Hepatocyte (in vitro differentiated cells): ENCODE measurements at regions not wholly inside any gene's neighbourhood (a gene's known extent, or its start where the extent isn't known, plus 50 kb on each side); places are given as distances from the start of the nearest gene placed in this dataset.

Experiments
- DNase-seq: peaks from one replicate; pipeline ENCODE4 v3.0.0-alpha.2; 2016; ENCODE audit warnings: low spot score
- H2AFZ ChIP-seq: fragments of 200-600 bp; sonication (generic); 2 replicates; pipeline ENCODE4 v1.6.0; 2016; ENCODE audit warnings: antibody characterized with exemption, mild to moderate bottlenecking
- H3K27ac ChIP-seq: fragments of 200-600 bp; sonication (generic); 2 replicates; pipeline ENCODE4 v1.5.1; 2016; ENCODE audit warnings: mild to moderate bottlenecking
- H3K27me3 ChIP-seq: fragments of 200-600 bp; sonication (generic); 2 replicates; pipeline ENCODE4 v1.6.1; 2016
- H3K36me3 ChIP-seq: fragments of 200-600 bp; sonication (generic); replicated peaks from 2 replicates; pipeline ENCODE4 v1.5.1; 2016; ENCODE audit warnings: low read depth; ENCODE audit not compliant: insufficient read depth
- H3K4me1 ChIP-seq: fragments of 200-600 bp; sonication (generic); 2 replicates; pipeline ENCODE4 v1.5.1; 2016; ENCODE audit warnings: mild to moderate bottlenecking, moderate library complexity; ENCODE audit not compliant: insufficient read depth
- H3K4me2 ChIP-seq: fragments of 200-600 bp; sonication (generic); 2 replicates; pipeline ENCODE4 v1.6.0; 2016
- H3K4me3 ChIP-seq: fragments of 200-600 bp; sonication (generic); 2 replicates; pipeline ENCODE4 v1.5.1; 2016; ENCODE audit warnings: mild to moderate bottlenecking
- H3K79me2 ChIP-seq: fragments of 200-600 bp; sonication (generic); 2 replicates; pipeline ENCODE4 v1.6.0; 2017; ENCODE audit warnings: mild to moderate bottlenecking
- H3K9me2 ChIP-seq: fragments of 200-600 bp; sonication (generic); replicated peaks from 2 replicates; pipeline ENCODE4 v1.6.0; 2017; ENCODE audit warnings: mild to moderate bottlenecking; ENCODE audit not compliant: insufficient read depth
- H3K9me3 ChIP-seq: fragments of 200-600 bp; sonication (generic); 2 replicates; pipeline ENCODE4 v1.5.1; 2016; ENCODE audit warnings: low read depth, mild to moderate bottlenecking
- H4K20me1 ChIP-seq: fragments of 200-600 bp; sonication (generic); 2 replicates; pipeline ENCODE4 v1.6.0; 2016; ENCODE audit warnings: mild to moderate bottlenecking; ENCODE audit not compliant: insufficient read depth, poor library complexity, severe bottlenecking
- EZH2 ChIP-seq: fragments of 200-600 bp; sonication (generic); IDR thresholded peaks from 2 replicates; pipeline ENCODE4 v1.6.1; 2016; ENCODE audit warnings: antibody characterized with exemption, mild to moderate bottlenecking, borderline replicate concordance
- EZH2phosphoT487 ChIP-seq: fragments of 200-600 bp; sonication (generic); IDR thresholded peaks from one replicate; pipeline ENCODE4 v1.6.1; 2018; ENCODE audit warnings: antibody characterized with exemption, mild to moderate bottlenecking, low read depth, moderate library complexity; ENCODE audit not compliant: unreplicated experiment, severe bottlenecking
- WGBS: methylation state at CpG from one replicate; pipeline ENCODE4 v1.1.6; 2016; ENCODE audit warnings: low lambda C conversion rate; ENCODE audit errors: missing lambda C conversion rate; 5-methylcytosine and 5-hydroxymethylcytosine counted together
- TF ChIP-seq, protein P1 (sequence below): fragments of 200-600 bp; sonication (generic); IDR thresholded peaks from 2 replicates; pipeline ENCODE4 v1.5.1; 2016; ENCODE audit warnings: antibody characterized with exemption, mild to moderate bottlenecking; ENCODE audit not compliant: poor library complexity

DNA sequence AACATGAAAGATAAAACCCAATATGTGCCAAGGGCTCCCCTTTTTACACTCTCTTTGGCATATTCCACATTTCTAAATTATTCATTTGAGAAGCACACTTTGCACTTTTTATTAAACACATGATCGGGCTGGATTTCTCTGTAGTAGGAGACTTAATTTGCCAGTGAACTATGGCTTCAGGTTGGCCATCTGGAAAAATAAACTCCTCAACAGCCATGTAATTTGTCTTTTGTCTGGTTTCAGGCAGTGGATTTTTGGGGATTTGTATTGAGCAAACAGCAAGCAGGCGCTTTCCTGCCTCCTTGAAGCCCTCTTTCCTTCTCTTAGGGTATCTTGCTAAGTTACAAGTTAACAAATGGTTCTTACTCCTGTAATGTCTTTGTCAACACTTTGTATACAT is 73.0 kb upstream of the DMRTA1 start:
- Histone ChIP-seq H3K4me1 (no peaks in the 10 kb centered on the region), H3K79me2 (no peaks in the 10 kb centered on the region), H3K4me3 (no peak overlapping the region), H2AFZ (no peak overlapping the region), H3K9me3 (no peaks in the 10 kb centered on the region), H3K9me2 (no peaks in the 10 kb centered on the region), H3K27me3 (no peaks in the 10 kb centered on the region), H3K36me3 (no peaks in the 10 kb centered on the region), H3K4me2 (no peak overlapping the region), H3K27ac (no peak overlapping the region), H4K20me1 (no peaks in the 10 kb centered on the region)
- 81% methylated on average over 2 of the region's 2 CpGs for WGBS
- no peak for DNase-seq
- TF ChIP-seq EZH2 = no peak
- no peak for TF ChIP-seq EZH2phosphoT487
- TF ChIP-seq, protein P1, sequence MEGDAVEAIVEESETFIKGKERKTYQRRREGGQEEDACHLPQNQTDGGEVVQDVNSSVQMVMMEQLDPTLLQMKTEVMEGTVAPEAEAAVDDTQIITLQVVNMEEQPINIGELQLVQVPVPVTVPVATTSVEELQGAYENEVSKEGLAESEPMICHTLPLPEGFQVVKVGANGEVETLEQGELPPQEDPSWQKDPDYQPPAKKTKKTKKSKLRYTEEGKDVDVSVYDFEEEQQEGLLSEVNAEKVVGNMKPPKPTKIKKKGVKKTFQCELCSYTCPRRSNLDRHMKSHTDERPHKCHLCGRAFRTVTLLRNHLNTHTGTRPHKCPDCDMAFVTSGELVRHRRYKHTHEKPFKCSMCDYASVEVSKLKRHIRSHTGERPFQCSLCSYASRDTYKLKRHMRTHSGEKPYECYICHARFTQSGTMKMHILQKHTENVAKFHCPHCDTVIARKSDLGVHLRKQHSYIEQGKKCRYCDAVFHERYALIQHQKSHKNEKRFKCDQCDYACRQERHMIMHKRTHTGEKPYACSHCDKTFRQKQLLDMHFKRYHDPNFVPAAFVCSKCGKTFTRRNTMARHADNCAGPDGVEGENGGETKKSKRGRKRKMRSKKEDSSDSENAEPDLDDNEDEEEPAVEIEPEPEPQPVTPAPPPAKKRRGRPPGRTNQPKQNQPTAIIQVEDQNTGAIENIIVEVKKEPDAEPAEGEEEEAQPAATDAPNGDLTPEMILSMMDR = no peak

DNA sequence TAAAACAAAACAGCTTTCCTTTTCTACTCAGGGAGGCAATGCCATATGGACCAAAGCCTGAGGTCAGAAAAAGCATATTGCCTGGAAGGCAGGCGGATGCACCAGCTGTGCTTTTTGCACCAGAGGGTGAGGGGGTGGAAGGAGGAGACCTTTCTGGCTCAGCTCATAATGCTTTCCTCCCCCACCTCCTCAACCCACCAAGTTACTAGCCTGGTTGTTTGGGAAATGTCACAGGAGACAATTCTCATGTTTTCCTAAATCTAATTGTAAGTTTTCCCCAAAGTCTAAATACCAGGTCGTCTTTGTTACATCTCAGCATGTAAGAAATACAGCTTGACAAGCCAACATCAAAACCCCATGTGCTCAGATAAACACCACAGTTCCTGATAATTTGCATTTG is 72.6 kb upstream of the DMRTA1 start:
- Histone ChIP-seq H3K9me3 (no peaks in the 10 kb centered on the region), H3K27me3 (no peaks in the 10 kb centered on the region), H3K27ac (no peak overlapping the region), H2AFZ (no peak overlapping the region), H4K20me1 (no peaks in the 10 kb centered on the region), H3K4me1 (no peaks in the 10 kb centered on the region), H3K9me2 (no peaks in the 10 kb centered on the region), H3K79me2 (no peaks in the 10 kb centered on the region), H3K36me3 (no peaks in the 10 kb centered on the region), H3K4me2 (no peak overlapping the region), H3K4me3 (no peak overlapping the region)
- DNase-seq = no peak
- no peak for TF ChIP-seq EZH2
- no peak for TF ChIP-seq EZH2phosphoT487
- 49% methylated on average over 2 of the region's 2 CpGs for WGBS

DNA sequence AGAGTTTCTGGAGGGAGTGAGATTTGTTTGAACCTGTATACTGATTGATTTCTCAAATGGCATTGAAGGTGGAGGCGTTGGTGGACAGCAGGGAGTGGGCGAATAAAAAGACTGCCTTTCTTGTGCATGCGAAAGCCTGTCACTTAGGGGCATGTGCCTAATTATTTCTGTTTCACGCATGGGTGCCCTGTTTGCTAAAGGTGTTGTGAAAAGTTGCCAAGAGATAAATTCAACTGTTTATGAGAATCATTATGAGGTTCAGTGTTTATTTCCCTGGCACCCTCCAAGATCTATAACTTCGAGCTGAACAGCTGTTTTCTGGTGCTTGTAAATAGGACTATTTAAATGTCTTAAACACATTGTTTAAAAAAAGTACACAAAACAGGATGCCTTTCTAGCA is 67.4 kb upstream of the DMRTA1 start:
- H3K9me2 ChIP-seq = no peaks in the 10 kb centered on the region
- H3K27ac ChIP-seq = no peak overlapping the region
- 60% methylated on average over 5 of the region's 5 CpGs for WGBS
- no peaks in the 10 kb centered on the region for H3K27me3 ChIP-seq
- no peak for DNase-seq
- no peaks in the 10 kb centered on the region for H3K79me2 ChIP-seq
- no peaks in the 10 kb centered on the region for H3K9me3 ChIP-seq
- H3K36me3 ChIP-seq = no peaks in the 10 kb centered on the region
- H3K4me1 ChIP-seq = no peaks in the 10 kb centered on the region
- no peaks in the 10 kb centered on the region for H4K20me1 ChIP-seq
- no peak overlapping the region for H3K4me2 ChIP-seq
- no peak overlapping the region for H2AFZ ChIP-seq
- no peak for TF ChIP-seq EZH2
- TF ChIP-seq, protein P1 = no peak
- no peak for TF ChIP-seq EZH2phosphoT487
- no peak overlapping the region for H3K4me3 ChIP-seq

DNA sequence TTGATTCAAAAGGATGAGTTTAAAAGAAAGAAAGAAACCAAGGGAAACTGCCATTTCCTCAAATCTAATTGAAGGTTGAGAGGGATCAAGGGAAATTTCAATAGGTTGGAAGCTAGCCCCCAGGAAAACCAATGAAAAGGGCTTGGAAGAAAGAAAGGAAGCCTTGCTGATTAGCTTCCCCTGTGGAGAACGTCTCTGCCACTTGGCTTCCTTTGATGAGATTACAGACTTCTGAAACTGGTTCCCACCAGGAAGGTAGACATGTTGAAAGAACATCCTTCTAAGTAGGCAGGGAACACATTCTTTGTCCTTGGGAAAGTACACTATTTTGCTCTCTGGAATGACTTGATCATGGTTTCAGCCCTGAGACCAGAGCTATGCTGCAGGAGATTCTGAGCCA is 65.5 kb upstream of the DMRTA1 start:
- Histone ChIP-seq H3K4me3 (no peak overlapping the region), H3K36me3 (no peaks in the 10 kb centered on the region), H4K20me1 (no peaks in the 10 kb centered on the region), H3K4me1 (no peaks in the 10 kb centered on the region), H3K79me2 (no peaks in the 10 kb centered on the region), H3K9me2 (no peaks in the 10 kb centered on the region), H3K4me2 (no peak overlapping the region), H3K9me3 (no peaks in the 10 kb centered on the region), H3K27ac (no peak overlapping the region), H2AFZ (no peak overlapping the region), H3K27me3 (no peaks in the 10 kb centered on the region)
- TF ChIP-seq EZH2 (no peak), EZH2phosphoT487 (no peak)
- TF ChIP-seq, protein P1 = no peak
- DNase-seq = no peak
- WGBS = 48% methylated on average over 1 of the region's 1 CpG
